HFF-Myc (cell line): ENCODE measurements at regions not wholly inside any gene's neighbourhood (a gene's known extent, or its start where the extent isn't known, plus 50 kb on each side); places are given as distances from the start of the nearest gene placed in this dataset.

Experiments
- DNase-seq: peaks from one replicate; pipeline ENCODE4 v3.0.0-alpha.2; 2011; ENCODE audit warnings: low read depth; ENCODE audit errors: extremely low read depth
- H3K4me3 ChIP-seq: replicated peaks from 2 replicates; pipeline ENCODE4 v1.5.1; 2011; ENCODE audit warnings: low read depth, mild to moderate bottlenecking, control low read depth, low read length
- TF ChIP-seq, protein P1 (sequence below): IDR thresholded peaks from 2 replicates; pipeline ENCODE4 v1.5.1; 2012; ENCODE audit warnings: mild to moderate bottlenecking, low read depth, low read length, control low read depth; ENCODE audit errors: missing control alignments

DNA sequence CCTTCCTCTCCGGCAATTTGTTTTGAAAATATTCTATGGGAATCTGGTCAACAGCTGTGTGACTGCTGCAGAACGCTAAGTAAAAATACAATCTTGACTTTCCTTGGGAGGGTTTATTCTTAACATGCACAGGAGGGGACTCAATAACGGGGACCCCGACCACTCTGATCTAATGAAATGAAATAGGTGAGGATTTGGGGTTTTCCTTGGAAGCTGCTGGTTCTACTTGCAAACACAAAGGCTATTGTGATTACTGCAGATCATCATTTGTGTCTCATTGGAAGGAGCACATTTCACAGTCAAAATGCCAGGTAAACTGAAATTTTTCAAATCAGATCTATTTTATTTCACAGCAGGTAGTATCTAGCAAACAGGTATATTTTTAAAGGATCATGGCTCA is 366.1 kb downstream of the SHANK2 start:
- no peak for DNase-seq
- H3K4me3 ChIP-seq: no peak overlapping the region
- TF ChIP-seq, protein P1, sequence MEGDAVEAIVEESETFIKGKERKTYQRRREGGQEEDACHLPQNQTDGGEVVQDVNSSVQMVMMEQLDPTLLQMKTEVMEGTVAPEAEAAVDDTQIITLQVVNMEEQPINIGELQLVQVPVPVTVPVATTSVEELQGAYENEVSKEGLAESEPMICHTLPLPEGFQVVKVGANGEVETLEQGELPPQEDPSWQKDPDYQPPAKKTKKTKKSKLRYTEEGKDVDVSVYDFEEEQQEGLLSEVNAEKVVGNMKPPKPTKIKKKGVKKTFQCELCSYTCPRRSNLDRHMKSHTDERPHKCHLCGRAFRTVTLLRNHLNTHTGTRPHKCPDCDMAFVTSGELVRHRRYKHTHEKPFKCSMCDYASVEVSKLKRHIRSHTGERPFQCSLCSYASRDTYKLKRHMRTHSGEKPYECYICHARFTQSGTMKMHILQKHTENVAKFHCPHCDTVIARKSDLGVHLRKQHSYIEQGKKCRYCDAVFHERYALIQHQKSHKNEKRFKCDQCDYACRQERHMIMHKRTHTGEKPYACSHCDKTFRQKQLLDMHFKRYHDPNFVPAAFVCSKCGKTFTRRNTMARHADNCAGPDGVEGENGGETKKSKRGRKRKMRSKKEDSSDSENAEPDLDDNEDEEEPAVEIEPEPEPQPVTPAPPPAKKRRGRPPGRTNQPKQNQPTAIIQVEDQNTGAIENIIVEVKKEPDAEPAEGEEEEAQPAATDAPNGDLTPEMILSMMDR: no peak

DNA sequence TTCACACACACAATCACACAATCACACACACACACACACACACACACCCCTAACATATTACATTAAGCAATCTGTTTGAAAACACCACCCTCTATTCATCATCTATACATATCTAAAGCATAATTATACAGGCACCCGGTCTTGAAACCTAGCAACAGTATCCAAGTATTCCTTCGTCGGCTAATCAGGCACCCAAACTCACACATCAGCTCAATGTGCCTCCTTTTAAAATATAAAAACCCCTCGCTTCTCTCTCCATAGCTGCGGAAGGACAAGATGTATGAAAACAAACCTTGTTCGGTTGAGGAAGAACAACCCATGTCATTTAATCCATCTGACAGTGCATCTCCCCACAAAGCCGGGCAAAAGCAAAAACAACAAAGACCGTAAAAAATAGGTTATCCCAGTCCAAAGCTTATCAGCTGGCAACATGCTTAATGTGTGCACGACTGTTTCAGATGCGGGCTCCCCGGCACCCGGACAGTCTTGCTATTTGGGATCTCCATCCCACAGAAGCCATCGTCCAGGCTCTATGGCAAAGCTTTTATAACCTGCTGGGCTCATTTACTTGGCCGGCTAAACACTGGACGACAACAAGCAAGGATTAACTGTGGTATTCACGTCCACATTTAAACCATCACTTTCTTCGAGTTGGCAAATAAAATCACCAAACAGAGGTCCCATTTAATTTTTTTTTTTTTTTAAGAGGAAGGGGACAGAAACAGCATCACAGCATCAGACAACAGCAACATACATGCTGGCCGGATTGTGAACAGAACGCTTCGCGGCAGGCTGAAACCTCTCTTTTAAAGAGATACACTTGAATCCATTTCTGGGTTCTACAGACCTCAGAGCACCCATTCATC is 365.5 kb downstream of the SHANK2 start:
- TF ChIP-seq, protein P1: no peak
- no peak for DNase-seq
- H3K4me3 ChIP-seq: no peak overlapping the region

DNA sequence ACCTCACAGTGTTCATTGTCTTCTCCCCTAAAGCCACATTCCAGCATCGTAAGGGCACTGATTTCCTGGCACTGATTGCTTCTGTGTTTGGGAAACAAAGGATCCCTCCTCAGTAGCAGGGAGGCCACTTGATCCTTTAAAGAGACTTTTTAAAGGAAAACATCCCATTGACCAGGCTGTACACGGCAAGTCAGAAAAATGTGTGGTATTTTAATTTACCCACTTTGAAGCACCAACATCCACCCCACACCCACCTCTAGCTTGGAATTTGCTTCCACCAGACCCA is 364.9 kb downstream of the SHANK2 start:
- no peak for DNase-seq
- H3K4me3 ChIP-seq: no peak overlapping the region
- TF ChIP-seq, protein P1: no peak

DNA sequence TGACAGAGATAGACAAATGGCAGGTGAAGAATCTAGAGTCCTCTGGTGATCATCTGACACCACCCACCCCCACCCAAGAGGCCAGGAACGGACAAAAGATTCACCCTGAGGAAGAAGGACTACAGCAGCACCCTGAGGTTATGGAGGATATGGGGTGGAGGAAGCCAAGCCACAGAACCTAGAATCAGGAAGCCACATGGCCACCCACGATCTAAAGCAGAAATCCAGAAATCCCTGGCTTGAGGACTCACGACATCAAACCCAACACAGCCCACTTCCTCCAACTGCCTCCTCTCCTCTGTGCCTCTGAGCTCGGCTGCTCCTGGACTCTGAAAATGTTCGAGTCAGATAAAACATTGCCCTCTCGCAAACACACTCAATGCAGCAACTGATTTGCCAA is 364.3 kb downstream of the SHANK2 start:
- H3K4me3 ChIP-seq: no peak overlapping the region
- DNase-seq: no peak
- TF ChIP-seq, protein P1: no peak

DNA sequence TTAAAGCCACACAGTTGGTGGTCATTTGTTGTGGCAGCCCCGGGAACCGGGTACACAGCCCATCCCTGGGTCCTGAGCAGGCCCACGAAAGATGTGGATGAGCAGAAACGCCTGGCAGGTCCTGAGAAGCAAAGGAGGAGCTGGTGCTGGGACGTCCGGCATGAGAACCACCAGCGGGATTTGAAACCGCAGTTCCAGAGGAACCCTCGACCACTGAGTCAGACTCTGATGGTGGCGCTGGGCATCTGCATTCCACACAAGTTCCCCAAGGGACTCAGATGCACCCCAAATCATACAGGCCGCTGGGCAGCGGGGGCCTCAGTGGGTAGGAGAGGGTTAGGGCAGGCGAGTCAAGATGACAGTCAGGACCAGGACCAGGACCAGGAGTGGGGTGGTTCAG is 363.0 kb downstream of the SHANK2 start:
- no peak for DNase-seq
- H3K4me3 ChIP-seq: no peak overlapping the region
- TF ChIP-seq, protein P1: no peak

DNA sequence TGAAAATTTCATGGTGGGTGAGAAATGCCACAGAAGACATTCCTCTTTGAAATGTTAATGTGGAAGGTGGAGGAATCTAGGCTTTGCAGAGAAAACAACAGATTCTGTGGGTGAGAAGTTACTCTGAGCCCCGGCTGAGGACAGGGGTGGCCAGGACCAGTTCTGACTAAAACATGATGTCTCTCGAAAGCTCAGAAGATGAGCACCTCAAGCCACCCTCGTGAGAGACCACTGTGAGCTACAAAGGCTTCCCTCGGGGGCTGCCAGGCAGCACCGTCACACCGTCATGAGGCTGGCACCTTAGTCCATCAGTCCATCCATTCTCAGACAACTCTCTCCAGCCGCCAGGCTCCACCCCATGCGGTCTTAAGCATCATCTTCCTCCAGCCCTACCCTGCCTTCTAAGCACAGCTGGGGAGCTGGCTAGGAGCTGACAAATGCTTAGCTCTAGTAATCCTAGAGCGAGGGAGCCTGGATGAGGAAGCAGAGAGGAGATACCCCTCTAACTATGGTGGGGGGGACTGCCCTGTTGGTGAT is 360.5 kb downstream of the SHANK2 start:
- no peak for DNase-seq
- no peak overlapping the region for H3K4me3 ChIP-seq
- TF ChIP-seq, protein P1: no peak

DNA sequence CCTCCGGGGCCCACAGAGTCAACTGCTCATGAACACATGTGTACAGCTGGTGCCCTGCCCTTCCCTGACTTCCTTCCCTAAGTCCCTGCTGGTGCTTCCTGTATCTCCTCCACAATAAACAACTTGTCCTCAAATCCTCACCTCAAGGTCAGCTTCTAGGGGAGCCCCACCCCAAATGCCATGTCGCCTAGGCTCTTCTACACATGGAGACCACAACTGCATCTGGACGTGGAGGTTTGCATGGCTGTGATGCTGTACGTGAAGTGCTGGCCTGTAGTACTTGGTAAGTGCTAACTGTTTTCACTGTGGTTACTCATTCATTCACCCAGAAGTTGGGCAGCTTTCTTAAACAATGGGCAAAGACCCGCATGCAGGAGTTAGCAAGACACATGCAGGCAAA is 359.5 kb downstream of the SHANK2 start:
- no peak overlapping the region for H3K4me3 ChIP-seq
- DNase-seq: no peak
- TF ChIP-seq, protein P1: no peak
